ENCODE measurements at regions not wholly inside any gene's neighbourhood (a gene's known extent, or its start where the extent isn't known, plus 50 kb on each side); places are given as distances from the start of the nearest gene placed in this dataset.

DNA sequence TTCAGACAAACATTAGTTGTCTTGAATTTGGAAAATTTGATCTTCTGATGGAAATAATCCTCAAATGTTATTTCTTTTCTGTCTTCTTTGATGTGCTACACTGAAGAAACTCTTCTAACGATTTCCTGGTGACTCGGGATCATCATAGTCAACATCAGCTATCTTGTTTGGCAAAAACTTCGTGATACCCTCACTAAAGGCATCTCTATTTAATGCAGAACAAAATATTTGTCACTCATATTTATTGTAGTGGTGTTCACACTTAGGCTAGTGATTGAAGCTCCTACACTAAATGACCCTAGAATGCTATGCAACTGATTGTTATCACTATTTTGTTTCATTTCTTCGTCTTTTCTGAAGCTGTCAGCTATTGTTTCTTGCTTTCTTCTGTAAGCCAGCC, 334.7 kb upstream of the ZEB2 start:
- no peak overlapping the region for H3K27ac Mint-ChIP-seq (ENCODE audit: unreplicated experiment)
- no peaks in the 10 kb centered on the region for H3K4me1 Mint-ChIP-seq (ENCODE audit: low read depth)
- H3K27me3 Mint-ChIP-seq (ENCODE audit: low read depth), result no peaks in the 10 kb centered on the region
- no peaks in the 10 kb centered on the region for H3K36me3 Mint-ChIP-seq (ENCODE audit: low read depth)
- peaks cover 9% of the 10 kb centered on the region for H3K9me3 Mint-ChIP-seq (ENCODE audit: low read depth)
- DNase-seq (ENCODE audit: low spot score), result no peak
- no peak overlapping the region for H3K4me3 Mint-ChIP-seq (ENCODE audit: unreplicated experiment)
- TF ChIP-seq, protein P1, sequence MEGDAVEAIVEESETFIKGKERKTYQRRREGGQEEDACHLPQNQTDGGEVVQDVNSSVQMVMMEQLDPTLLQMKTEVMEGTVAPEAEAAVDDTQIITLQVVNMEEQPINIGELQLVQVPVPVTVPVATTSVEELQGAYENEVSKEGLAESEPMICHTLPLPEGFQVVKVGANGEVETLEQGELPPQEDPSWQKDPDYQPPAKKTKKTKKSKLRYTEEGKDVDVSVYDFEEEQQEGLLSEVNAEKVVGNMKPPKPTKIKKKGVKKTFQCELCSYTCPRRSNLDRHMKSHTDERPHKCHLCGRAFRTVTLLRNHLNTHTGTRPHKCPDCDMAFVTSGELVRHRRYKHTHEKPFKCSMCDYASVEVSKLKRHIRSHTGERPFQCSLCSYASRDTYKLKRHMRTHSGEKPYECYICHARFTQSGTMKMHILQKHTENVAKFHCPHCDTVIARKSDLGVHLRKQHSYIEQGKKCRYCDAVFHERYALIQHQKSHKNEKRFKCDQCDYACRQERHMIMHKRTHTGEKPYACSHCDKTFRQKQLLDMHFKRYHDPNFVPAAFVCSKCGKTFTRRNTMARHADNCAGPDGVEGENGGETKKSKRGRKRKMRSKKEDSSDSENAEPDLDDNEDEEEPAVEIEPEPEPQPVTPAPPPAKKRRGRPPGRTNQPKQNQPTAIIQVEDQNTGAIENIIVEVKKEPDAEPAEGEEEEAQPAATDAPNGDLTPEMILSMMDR (IDR thresholded peaks at IDR 0.05), result no peak

DNA sequence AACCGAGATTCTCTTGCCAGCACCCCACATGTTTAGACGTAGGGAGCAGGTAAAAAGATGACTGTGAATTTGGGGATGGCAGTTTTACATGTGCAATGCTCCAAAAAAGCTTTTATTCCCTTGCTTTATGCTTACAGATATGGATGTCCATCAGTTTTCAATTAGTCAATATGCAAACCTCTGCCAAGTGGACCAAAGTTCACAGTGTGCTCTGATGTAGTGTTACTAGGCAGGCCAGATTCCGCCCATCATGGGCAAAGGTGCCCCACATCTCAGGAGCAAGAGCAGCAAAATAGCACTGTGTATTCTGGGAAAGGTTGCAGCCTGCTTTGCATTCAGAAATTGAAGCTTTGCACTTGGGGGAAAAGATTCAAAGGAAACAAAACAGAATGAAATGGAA, 329.7 kb upstream of the ZEB2 start:
- Mint-ChIP-seq H3K4me1 (ENCODE audit: low read depth) (no peaks in the 10 kb centered on the region), H3K27me3 (ENCODE audit: low read depth) (no peaks in the 10 kb centered on the region), H3K9me3 (ENCODE audit: low read depth) (peaks cover 6% of the 10 kb centered on the region), H3K4me3 (ENCODE audit: unreplicated experiment) (no peak overlapping the region), H3K27ac (ENCODE audit: unreplicated experiment) (no peak overlapping the region), H3K36me3 (ENCODE audit: low read depth) (no peaks in the 10 kb centered on the region)
- TF ChIP-seq, protein P1 (IDR thresholded peaks at IDR 0.05), result no peak
- no peak for DNase-seq (ENCODE audit: low spot score)

DNA sequence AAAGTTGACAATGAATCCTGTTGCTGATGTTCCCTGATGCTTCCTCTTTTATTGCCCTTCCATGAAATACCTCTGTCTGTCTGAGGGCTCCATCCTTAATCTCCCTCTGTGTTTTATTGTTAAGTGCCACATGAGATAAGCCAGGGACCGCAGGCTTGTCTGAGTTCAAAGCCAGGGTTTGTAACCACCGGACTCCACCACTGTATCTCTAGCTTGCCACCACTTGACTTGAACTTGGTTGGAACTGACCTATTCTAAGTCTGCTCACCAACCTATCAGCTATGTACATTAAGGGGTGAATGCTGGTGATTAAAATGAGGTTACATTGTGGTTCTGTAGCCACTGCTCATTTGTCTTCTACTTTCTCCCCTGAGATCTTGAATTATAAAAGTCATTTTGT, 328.5 kb upstream of the ZEB2 start:
- no peaks in the 10 kb centered on the region for H3K9me3 Mint-ChIP-seq (ENCODE audit: low read depth)
- no peak for DNase-seq (ENCODE audit: low spot score)
- no peak overlapping the region for H3K4me3 Mint-ChIP-seq (ENCODE audit: unreplicated experiment)
- no peak overlapping the region for H3K27ac Mint-ChIP-seq (ENCODE audit: unreplicated experiment)
- no peaks in the 10 kb centered on the region for H3K27me3 Mint-ChIP-seq (ENCODE audit: low read depth)
- H3K4me1 Mint-ChIP-seq (ENCODE audit: low read depth), result no peaks in the 10 kb centered on the region
- H3K36me3 Mint-ChIP-seq (ENCODE audit: low read depth), result no peaks in the 10 kb centered on the region
- TF ChIP-seq, protein P1 (IDR thresholded peaks at IDR 0.05), result no peak

DNA sequence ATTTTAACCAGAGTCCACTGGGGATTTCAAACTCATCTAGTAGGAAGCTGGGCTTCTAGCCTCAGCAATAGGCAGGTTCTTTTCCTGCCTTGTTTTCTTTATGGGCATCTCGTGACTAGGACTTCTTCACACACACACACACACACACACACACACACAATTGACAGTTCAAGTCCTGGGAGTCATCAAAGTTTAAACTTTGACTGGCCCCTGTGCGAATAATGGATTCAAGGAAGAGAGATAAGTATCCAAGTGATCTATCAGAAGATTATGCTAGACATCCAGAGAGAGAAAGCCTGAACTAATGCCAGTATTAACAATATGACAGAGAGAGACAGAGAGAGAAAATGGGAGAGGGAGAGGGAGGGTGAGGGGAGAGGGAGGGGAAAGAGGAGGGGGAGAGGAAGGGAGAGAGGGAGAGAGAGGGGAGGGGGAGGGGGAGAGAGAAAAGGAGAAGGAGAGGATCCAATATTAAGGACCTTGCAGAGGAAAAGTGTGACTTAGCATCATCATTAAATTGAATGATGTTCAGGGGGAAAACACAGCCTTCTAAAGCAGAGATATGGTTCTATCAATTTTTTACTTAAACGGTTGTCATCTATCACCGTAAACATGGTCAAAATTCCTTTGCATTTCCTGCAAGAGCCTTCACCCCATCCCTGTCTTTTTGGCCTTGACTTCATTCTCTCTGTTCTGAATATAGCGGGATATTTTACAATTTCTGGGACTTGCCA, 327.6 kb upstream of the ZEB2 start:
- Mint-ChIP-seq H3K4me1 (ENCODE audit: low read depth) (no peaks in the 10 kb centered on the region), H3K27me3 (ENCODE audit: low read depth) (no peaks in the 10 kb centered on the region), H3K9me3 (ENCODE audit: low read depth) (no peaks in the 10 kb centered on the region), H3K36me3 (ENCODE audit: low read depth) (no peaks in the 10 kb centered on the region), H3K4me3 (ENCODE audit: unreplicated experiment) (no peak overlapping the region), H3K27ac (ENCODE audit: unreplicated experiment) (no peak overlapping the region)
- TF ChIP-seq, protein P1 (IDR thresholded peaks at IDR 0.05), result no peak
- no peak for DNase-seq (ENCODE audit: low spot score)

DNA sequence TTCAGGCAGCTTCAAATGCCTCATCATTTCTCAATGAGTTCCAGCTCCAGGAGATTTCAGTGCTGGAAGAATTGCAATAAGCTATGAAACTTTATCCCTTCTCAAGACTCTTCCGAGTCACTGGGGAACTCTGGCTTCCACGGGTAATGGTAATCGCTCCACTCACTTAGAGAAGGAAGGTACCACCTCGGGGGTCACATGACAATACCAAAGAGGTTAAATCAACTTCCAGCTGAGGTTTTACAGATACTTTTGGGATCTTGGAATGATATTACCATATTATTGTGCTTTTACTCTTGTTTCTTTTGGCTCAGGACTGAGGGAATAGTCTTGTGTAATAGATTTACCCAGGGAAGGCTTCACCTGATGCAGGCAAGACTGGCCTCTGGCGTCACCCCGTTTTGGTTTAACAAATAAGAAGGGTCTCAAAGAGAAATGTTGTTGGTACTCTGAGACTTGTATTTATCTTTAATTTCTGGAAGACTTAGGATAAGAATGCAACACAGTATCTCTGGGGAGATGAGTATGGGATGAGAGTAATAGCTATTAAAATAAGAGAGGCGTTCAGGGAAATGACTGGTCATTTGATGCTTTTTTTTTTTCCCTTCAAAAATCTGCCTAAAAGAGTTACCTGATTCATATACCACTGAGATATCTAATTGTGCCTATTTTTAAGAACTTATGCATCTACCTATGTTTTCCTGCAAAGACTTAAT, 316.9 kb upstream of the ZEB2 start:
- TF ChIP-seq, protein P1 (IDR thresholded peaks at IDR 0.05), result no peak
- Mint-ChIP-seq H3K36me3 (ENCODE audit: low read depth) (no peaks in the 10 kb centered on the region), H3K4me3 (ENCODE audit: unreplicated experiment) (no peak overlapping the region), H3K27ac (ENCODE audit: unreplicated experiment) (peak overlapping the region; percentile 55), H3K9me3 (ENCODE audit: low read depth) (no peaks in the 10 kb centered on the region), H3K4me1 (ENCODE audit: low read depth) (no peaks in the 10 kb centered on the region), H3K27me3 (ENCODE audit: low read depth) (no peaks in the 10 kb centered on the region)
- no peak for DNase-seq (ENCODE audit: low spot score)
